Naive thymus-derived CD4-positive, alpha-beta T cell (primary cell): ENCODE measurements at regions not wholly inside any gene's neighbourhood (a gene's known extent, or its start where the extent isn't known, plus 50 kb on each side); places are given as distances from the start of the nearest gene placed in this dataset.

Experiments used
- ATAC-seq: fragments of 150-1000 bp; cut with Tn5 transposase; 2 replicates; pipeline ENCODE4 v1.10.0; 2021; ENCODE audit warnings: mild to moderate bottlenecking, moderate library complexity
- CTCF ChIA-PET: fragments of 350-600 bp; sonication (Branson Sonifier 250); formaldehyde crosslinking; loops from one replicate; lab custom pipeline; 2021; ENCODE audit warnings: antibody characterized with exemption; lab: Charles Lee
- POLR2A ChIA-PET: fragments of 350-600 bp; sonication (Branson Sonifier 250); formaldehyde crosslinking; loops from one replicate; lab custom pipeline; 2021; ENCODE audit warnings: antibody characterized with exemption, inconsistent platforms; lab: Charles Lee
- DNase-seq, 9 donors: peaks; one replicate each; pipeline versions ENCODE4 v3.0.0 to v3.0.0-alpha.2; 2020 to 2022; ENCODE audit warnings: mixed read lengths in 1 of 9
- H3K27ac ChIP-seq: one replicate; pipeline ENCODE4 v1.7.0; 2013; ENCODE audit warnings: mild to moderate bottlenecking, low read depth, low read length, moderate library complexity
- H3K27me3 ChIP-seq, 2 donors: one replicate each; pipeline ENCODE4 v1.7.0; 2013; ENCODE audit warnings: low read length in 2 of 2, mild to moderate bottlenecking in 2 of 2, moderate library complexity in 2 of 2; ENCODE audit not compliant: control insufficient read depth in 2 of 2, insufficient read depth in 2 of 2
- H3K36me3 ChIP-seq, 3 experiments: 1 replicate in 2 of 3; 2 replicates in 1 of 3; pipeline ENCODE4 v1.7.0; 2013; ENCODE audit warnings: low read length in 3 of 3, mild to moderate bottlenecking in 3 of 3, moderate library complexity in 1 of 3; ENCODE audit not compliant: insufficient read depth in 3 of 3, control insufficient read depth in 2 of 3
- H3K4me1 ChIP-seq, 2 donors: one replicate each; pipeline ENCODE4 v1.7.0; 2013; ENCODE audit warnings: low read length in 2 of 2, mild to moderate bottlenecking in 2 of 2, moderate library complexity in 1 of 2; ENCODE audit not compliant: control insufficient read depth in 2 of 2, insufficient read depth in 2 of 2
- H3K4me3 ChIP-seq: 2 replicates; pipeline ENCODE4 v1.7.0; 2013; ENCODE audit warnings: mild to moderate bottlenecking, low read length
- H3K9me3 ChIP-seq, 3 experiments: 1 replicate in 2 of 3; 2 replicates in 1 of 3; pipeline ENCODE4 v1.7.0; 2013; ENCODE audit warnings: low read length in 3 of 3; ENCODE audit not compliant: control insufficient read depth in 2 of 3
- H3K27ac Mint-ChIP-seq, 9 donors: one replicate each; pipeline ENCODE4 v1.8.0; 2020 to 2022; ENCODE audit warnings: mixed read lengths in 9 of 9, mild to moderate bottlenecking in 8 of 9, moderate library complexity in 5 of 9, inconsistent platforms in 2 of 9
- H3K27me3 Mint-ChIP-seq, 5 donors: one replicate each; pipeline ENCODE4 v1.8.0; 2021 to 2022; ENCODE audit warnings: mixed read lengths in 5 of 5, mild to moderate bottlenecking in 1 of 5
- H3K36me3 Mint-ChIP-seq, 5 donors: one replicate each; pipeline ENCODE4 v1.8.0; 2020 to 2022; ENCODE audit warnings: mixed read lengths in 5 of 5, mild to moderate bottlenecking in 3 of 5, inconsistent platforms in 1 of 5
- H3K4me1 Mint-ChIP-seq, 7 donors: one replicate each; pipeline ENCODE4 v1.8.0; 2020 to 2022; ENCODE audit warnings: mixed read lengths in 7 of 7, mild to moderate bottlenecking in 3 of 7, inconsistent platforms in 1 of 7
- H3K4me3 Mint-ChIP-seq, 10 donors: one replicate each; pipeline ENCODE4 v1.8.0; 2020 to 2022; ENCODE audit warnings: mild to moderate bottlenecking in 10 of 10, mixed read lengths in 10 of 10, moderate library complexity in 6 of 10, inconsistent platforms in 2 of 10
- H3K9me3 Mint-ChIP-seq, 11 donors: one replicate each; pipeline ENCODE4 v1.8.0; 2020 to 2022; ENCODE audit warnings: mixed read lengths in 11 of 11, mild to moderate bottlenecking in 4 of 11, inconsistent platforms in 1 of 11, moderate library complexity in 1 of 11
- intact Hi-C, 2 donors: fragments of 100-400 bp; cut with micrococcal nuclease; formaldehyde crosslinking; loops; one replicate each; pipeline ENCODE4 v1.15.1; 2023

DNA sequence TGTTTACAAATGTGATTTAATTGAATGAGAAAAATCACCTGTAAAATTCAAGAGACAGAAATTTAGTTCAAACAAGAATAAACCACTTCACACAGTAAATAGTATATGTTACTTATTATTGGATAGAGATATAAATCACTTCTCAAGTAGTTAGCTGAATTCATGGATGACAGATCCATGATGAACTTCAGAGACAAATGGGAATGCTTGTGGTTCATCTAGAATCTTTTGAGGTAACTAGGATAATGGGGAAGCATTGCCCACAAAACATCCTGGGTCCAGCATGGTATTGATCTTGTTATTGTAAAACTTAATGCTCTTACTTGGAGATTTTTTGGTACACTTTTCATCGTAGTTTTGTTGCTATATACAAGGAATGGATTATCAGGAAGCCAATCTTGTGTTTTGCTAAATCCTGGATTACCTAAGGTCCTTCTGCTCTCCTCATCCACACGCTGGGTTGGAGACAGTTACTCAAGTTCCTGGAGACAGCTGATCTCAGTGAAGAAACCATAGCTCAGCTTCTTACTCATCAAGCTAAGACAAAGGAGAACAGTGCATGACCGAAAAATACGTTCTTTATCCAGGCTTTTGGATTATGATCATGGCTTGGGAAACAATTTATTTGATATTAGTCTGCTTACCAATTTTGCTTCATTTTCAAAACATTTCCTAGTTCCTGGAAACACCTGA lies 142.5 kb upstream of the PREP start:
- no peaks in the 10 kb centered on the region for H3K9me3 ChIP-seq
- Mint-ChIP-seq H3K9me3 (no peaks in the 10 kb centered on the region), H3K27ac (no peak overlapping the region), H3K4me1 (no peaks in the 10 kb centered on the region), H3K27me3 (peaks cover 0 to 59% (median 9%) of the 10 kb centered on the region in 5 donors), H3K36me3 (peaks cover 0 to 5% (median 0%) of the 10 kb centered on the region in 5 donors), H3K4me3 (no peak overlapping the region)
- DNase-seq (no peak), ATAC-seq (no peak)
- no peak overlapping the region for H3K27ac ChIP-seq
- no peaks in the 10 kb centered on the region for H3K4me1 ChIP-seq
- no peaks in the 10 kb centered on the region for H3K36me3 ChIP-seq
- intact Hi-C loops, result no loop called here
- POLR2A ChIA-PET, result no interaction called here
- CTCF ChIA-PET, result no interaction called here
- H3K27me3 ChIP-seq, result no peaks in the 10 kb centered on the region
- no peak overlapping the region for H3K4me3 ChIP-seq

DNA sequence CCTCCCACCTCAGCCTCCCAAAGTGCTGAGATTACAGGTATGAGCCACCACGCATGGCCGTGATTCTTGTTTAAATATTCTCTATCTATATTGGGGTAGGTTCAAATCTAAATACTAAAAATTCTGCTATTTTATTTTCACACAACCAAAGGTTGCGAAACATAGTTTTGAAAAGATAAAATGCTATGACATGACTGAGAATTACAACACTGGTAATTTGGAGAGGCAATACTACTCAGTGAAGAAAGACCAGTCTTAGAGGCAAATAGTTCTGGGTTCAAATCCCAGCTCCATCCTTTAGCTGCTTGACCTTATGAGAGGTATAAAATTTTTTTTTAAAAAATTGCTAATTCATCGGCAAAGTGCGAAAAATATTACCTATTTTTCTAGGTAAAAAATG lies 137.0 kb upstream of the PREP start:
- H3K36me3 Mint-ChIP-seq, result no peaks in the 10 kb centered on the region
- H3K9me3 ChIP-seq, result no peaks in the 10 kb centered on the region
- no peaks in the 10 kb centered on the region for H3K4me1 Mint-ChIP-seq
- H3K27ac Mint-ChIP-seq, result no peak overlapping the region
- no peak overlapping the region for H3K4me3 ChIP-seq
- ATAC-seq (no peak), DNase-seq (no peak)
- H3K27me3 ChIP-seq, result no peaks in the 10 kb centered on the region
- no peak overlapping the region for H3K4me3 Mint-ChIP-seq
- no peaks in the 10 kb centered on the region for H3K4me1 ChIP-seq
- intact Hi-C loops, result no loop called here
- CTCF ChIA-PET, result no interaction called here
- H3K9me3 Mint-ChIP-seq, result no peaks in the 10 kb centered on the region
- no peaks in the 10 kb centered on the region for H3K36me3 ChIP-seq
- no peak overlapping the region for H3K27ac ChIP-seq
- POLR2A ChIA-PET, result no interaction called here
- H3K27me3 Mint-ChIP-seq, result peaks cover 0 to 33% (median 6%) of the 10 kb centered on the region in 5 donors

DNA sequence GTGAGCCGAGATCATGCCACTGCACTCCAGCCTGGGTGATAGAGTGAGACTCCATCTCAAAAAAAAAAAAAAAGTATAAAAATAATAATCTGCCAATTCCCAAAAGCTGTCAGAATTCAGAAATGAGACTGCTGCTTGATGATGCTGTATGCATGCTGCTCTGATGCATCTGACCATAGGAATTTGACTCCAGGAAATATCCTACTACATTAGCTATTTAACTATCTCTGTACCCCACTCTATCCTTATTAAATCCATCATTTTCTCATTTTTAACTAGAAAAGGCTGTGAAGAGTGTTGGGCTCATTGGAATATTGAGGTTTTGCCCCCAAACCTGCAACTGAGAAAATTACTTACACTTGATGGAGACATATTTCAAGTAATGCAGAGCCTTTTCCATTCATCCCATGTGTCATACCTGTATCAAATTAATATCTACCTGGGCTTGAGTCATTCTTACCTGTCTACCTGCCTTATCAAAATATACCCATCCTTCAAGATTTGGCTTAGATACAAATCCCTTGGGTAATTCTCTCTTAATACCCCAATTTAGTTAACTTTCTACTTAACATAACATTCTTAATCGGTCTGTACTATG lies 135.2 kb upstream of the PREP start:
- ATAC-seq, result no peak
- Mint-ChIP-seq H3K36me3 (no peaks in the 10 kb centered on the region), H3K9me3 (no peaks in the 10 kb centered on the region), H3K4me1 (no peaks in the 10 kb centered on the region), H3K27me3 (peaks cover 0 to 25% (median under 1%) of the 10 kb centered on the region in 5 donors), H3K27ac (no peak overlapping the region), H3K4me3 (no peak overlapping the region)
- H3K36me3 ChIP-seq, result no peaks in the 10 kb centered on the region
- no peak for DNase-seq
- no peaks in the 10 kb centered on the region for H3K4me1 ChIP-seq
- CTCF ChIA-PET, result no interaction called here
- no peaks in the 10 kb centered on the region for H3K27me3 ChIP-seq
- POLR2A ChIA-PET, result no interaction called here
- no peak overlapping the region for H3K27ac ChIP-seq
- intact Hi-C loops, result no loop called here
- no peaks in the 10 kb centered on the region for H3K9me3 ChIP-seq
- no peak overlapping the region for H3K4me3 ChIP-seq

DNA sequence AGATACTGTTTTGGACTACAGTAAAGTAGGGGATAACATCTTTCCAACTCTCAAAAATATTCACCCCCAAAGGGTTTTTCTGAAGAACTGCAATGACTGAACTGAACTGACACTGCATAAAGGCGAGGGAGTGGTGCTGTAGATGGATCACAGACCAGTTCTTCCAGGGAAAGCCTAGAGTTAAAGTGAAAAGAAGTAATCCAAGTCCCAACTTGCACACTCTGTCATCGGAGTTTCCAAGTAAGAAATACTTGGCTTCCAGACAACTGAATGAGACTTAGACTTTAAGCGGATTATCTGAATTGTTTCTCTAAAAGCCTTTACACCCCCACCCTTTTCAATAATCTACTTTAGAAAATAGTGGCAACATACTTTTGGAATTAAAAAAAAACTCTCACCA lies 134.1 kb upstream of the PREP start:
- Histone ChIP-seq H3K36me3 (no peaks in the 10 kb centered on the region), H3K4me3 (no peak overlapping the region), H3K27ac (no peak overlapping the region), H3K27me3 (no peaks in the 10 kb centered on the region), H3K4me1 (no peaks in the 10 kb centered on the region), H3K9me3 (no peaks in the 10 kb centered on the region)
- Mint-ChIP-seq H3K4me3 (no peak overlapping the region), H3K36me3 (no peaks in the 10 kb centered on the region), H3K9me3 (no peaks in the 10 kb centered on the region), H3K4me1 (no peaks in the 10 kb centered on the region), H3K27me3 (peaks cover 0 to 33% (median 11%) of the 10 kb centered on the region in 5 donors), H3K27ac (no peak overlapping the region)
- CTCF ChIA-PET, result no interaction called here
- intact Hi-C loops, result no loop called here
- DNase-seq, result no peak
- POLR2A ChIA-PET, result no interaction called here
- no peak for ATAC-seq

DNA sequence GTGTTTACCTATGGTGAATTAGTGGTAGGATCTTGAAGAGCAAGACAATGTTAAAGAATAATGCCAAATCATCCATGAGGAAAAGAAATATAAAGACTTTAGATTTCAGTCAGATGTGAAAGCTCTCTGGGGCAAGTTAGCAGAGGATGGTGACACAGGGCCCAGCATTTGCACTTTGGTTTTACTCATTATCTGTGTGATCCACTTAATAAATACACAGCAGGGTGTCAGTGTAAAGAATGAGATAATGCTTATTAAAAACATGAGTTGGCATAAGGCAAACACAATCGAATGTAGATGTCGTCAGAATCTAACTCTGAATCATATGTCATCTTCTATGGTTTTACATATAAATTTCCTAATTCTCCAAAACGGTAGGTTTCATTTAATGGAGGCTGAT lies 130.4 kb upstream of the PREP start:
- intact Hi-C loops, result no loop called here
- Mint-ChIP-seq H3K36me3 (peaks cover 0 to 2% (median 0%) of the 10 kb centered on the region in 5 donors), H3K4me3 (no peak overlapping the region), H3K27me3 (peaks cover 0 to 46% (median 8%) of the 10 kb centered on the region in 5 donors), H3K9me3 (peaks cover 0 to 4% (median 0%) of the 10 kb centered on the region in 11 donors), H3K4me1 (no peaks in the 10 kb centered on the region), H3K27ac (no peak overlapping the region)
- no peaks in the 10 kb centered on the region for H3K36me3 ChIP-seq
- H3K4me3 ChIP-seq, result no peak overlapping the region
- DNase-seq (no peak), ATAC-seq (no peak)
- no peaks in the 10 kb centered on the region for H3K9me3 ChIP-seq
- ChIA-PET POLR2A (no interaction called here), CTCF (no interaction called here)
- H3K4me1 ChIP-seq, result no peaks in the 10 kb centered on the region
- no peak overlapping the region for H3K27ac ChIP-seq
- H3K27me3 ChIP-seq, result no peaks in the 10 kb centered on the region

DNA sequence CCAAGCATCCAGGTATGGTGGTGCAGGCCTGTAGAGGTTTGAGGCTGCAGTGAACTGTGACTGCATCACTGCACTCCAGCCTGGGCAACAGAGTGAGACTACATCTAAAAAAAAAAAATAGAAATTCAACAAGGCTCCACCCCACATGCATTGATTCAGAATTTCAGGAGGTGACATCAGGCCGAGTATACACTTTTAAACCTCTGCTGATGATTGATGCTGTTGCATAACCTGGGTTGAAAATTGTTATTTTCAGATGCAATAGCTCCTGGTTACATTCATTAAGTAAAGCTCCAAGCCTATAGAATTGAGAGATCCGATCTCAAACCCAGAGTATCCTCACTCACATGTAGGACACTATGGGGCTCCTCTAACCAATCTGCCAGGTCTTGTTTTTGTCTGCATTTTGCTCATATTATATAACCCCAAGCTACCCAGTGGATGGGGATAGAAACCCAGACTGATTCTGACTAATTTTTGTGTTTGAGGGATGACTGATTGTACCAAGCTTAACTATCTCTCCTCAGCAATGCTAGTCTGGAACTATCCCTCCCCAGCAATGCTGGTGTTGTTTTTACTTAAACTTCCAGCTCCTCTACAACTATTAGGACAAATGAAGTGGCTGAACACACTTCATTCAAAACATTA lies 123.5 kb upstream of the PREP start:
- H3K9me3 Mint-ChIP-seq, result peaks cover 0 to 12% (median 0%) of the 10 kb centered on the region in 11 donors
- Histone ChIP-seq H3K36me3 (no peaks in the 10 kb centered on the region), H3K9me3 (no peaks in the 10 kb centered on the region), H3K27ac (no peak overlapping the region), H3K27me3 (no peaks in the 10 kb centered on the region), H3K4me3 (no peak overlapping the region), H3K4me1 (no peaks in the 10 kb centered on the region)
- ATAC-seq, result no peak
- H3K36me3 Mint-ChIP-seq, result peaks cover 0 to 4% (median 0%) of the 10 kb centered on the region in 5 donors
- ChIA-PET CTCF (no interaction called here), POLR2A (no interaction called here)
- no peak for DNase-seq
- peaks cover 0 to 28% (median 5%) of the 10 kb centered on the region in 5 donors for H3K27me3 Mint-ChIP-seq
- peaks cover 0 to 4% (median 0%) of the 10 kb centered on the region in 7 donors for H3K4me1 Mint-ChIP-seq
- intact Hi-C loops, result no loop called here
- no peak overlapping the region for H3K4me3 Mint-ChIP-seq
- H3K27ac Mint-ChIP-seq, result no peak overlapping the region
